HG03378 (cell line): ENCODE measurements at regions not wholly inside any gene's neighbourhood (a gene's known extent, or its start where the extent isn't known, plus 50 kb on each side); places are given as distances from the start of the nearest gene placed in this dataset.
"Not testable (repeated sequence)": the region's sequence is repeated elsewhere in the genome, so short reads cannot be mapped to it uniquely, and the experiment has no call there.

ENCODE experiments used
- ATAC-seq: cut with Tn5 transposase; IDR thresholded peaks from one replicate; pipeline ENCODE4 v1.9.1; 2021; ENCODE audit warnings: mild to moderate bottlenecking, moderate library complexity; ENCODE audit not compliant: unreplicated experiment

- ATAC-seq, result not testable (repeated sequence)
These were observed 872.6 kb upstream of the DEFB115 start for GRCh38 chr20:30384841-30385240.

- ATAC-seq, result not testable (repeated sequence)
These were observed 871.4 kb upstream of the DEFB115 start for GRCh38 chr20:30386099-30386498.

- ATAC-seq, result not testable (repeated sequence)
These were observed 869.6 kb upstream of the DEFB115 start for GRCh38 chr20:30387823-30388222.

GRCh38 chr20:30393523-30393922 lies 863.9 kb upstream of the DEFB115 start:
- ATAC-seq, result not testable (repeated sequence)

- ATAC-seq, result not testable (repeated sequence)
These were observed 860.4 kb upstream of the DEFB115 start for GRCh38 chr20:30397111-30397510.

GRCh38 chr20:30405061-30405460 lies 852.4 kb upstream of the DEFB115 start:
- ATAC-seq, result not testable (repeated sequence)

- not testable (repeated sequence) for ATAC-seq
These were observed 851.9 kb upstream of the DEFB115 start for GRCh38 chr20:30405585-30405984.

- not testable (repeated sequence) for ATAC-seq
These were observed 851.1 kb upstream of the DEFB115 start for GRCh38 chr20:30406370-30406769.

GRCh38 chr20:30412972-30413371 lies 844.5 kb upstream of the DEFB115 start:
- no peak for ATAC-seq

- not testable (repeated sequence) for ATAC-seq
These were observed 840.1 kb upstream of the DEFB115 start for GRCh38 chr20:30417387-30417786.

- not testable (repeated sequence) for ATAC-seq
These were observed 839.1 kb upstream of the DEFB115 start for GRCh38 chr20:30418378-30418777.

GRCh38 chr20:30419466-30419865 lies 838.0 kb upstream of the DEFB115 start:
- no peak for ATAC-seq

- ATAC-seq, result not testable (repeated sequence)
These were observed 837.5 kb upstream of the DEFB115 start for GRCh38 chr20:30419871-30420420.
